ENCODE measurements at regions not wholly inside any gene's neighbourhood (a gene's known extent, or its start where the extent isn't known, plus 50 kb on each side); places are given as distances from the start of the nearest gene placed in this dataset.

DNA sequence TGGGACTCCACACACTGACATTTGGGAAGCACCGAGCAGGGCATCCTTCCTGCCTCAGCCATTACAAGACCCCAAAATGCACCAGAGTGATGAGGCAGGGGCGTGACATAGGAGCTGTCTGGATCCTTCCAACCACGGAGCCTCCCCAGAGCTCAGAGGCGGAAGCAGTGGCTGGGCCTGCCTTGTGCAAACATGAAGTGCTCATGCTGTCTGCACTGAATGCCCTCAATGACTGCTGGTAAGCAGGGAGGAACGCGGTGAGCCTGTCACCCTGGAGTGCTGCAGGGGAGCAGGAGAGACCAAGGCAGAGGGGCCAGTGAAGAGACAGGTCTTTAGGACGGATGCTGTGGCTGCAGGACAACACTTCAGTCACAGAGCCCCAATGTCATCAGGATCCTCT lies 60.2 kb upstream of the HRH2 start:
- Histone ChIP-seq H4K20me1 (ENCODE audit: insufficient read depth) (no peaks in the 10 kb centered on the region), H3K27ac (ENCODE audit: low read depth, low read length) (no peak overlapping the region), H3K79me2 (ENCODE audit: insufficient read depth, low read length) (no peaks in the 10 kb centered on the region), H2AFZ (ENCODE audit: low read depth, low read length, poor library complexity, severe bottlenecking) (no peak overlapping the region), H3K27me3 (ENCODE audit: insufficient read depth, low read length) (peaks cover 6% of the 10 kb centered on the region), H3K4me3 (replicated peaks in 1 of 2; ENCODE audit: low read depth in 1 of 2, low read length in 2 of 2) (no peak overlapping the region), H3K4me1 (ENCODE audit: control insufficient read depth in 1 of 2, insufficient read depth in 2 of 2, low read length in 2 of 2) (no peaks in the 10 kb centered on the region), H3K9ac (ENCODE audit: low read length) (no peak overlapping the region), H3K36me3 (ENCODE audit: control insufficient read depth in 1 of 2, insufficient read depth in 2 of 2, low read length in 2 of 2) (no peaks in the 10 kb centered on the region), H3K4me2 (ENCODE audit: low read length) (no peak overlapping the region), H3K9me3 (ENCODE audit: control insufficient read depth in 1 of 2, insufficient read depth in 1 of 2, low read depth in 1 of 2, low read length in 2 of 2) (no peaks in the 10 kb centered on the region), H3K9me2 (ENCODE audit: insufficient read depth) (no peaks in the 10 kb centered on the region)
- no peak for DNase-seq (ENCODE audit: low read depth, low spot score)
- RAD21 ChIA-PET (ENCODE audit: low non-redundant PET in 1 of 2, low total read pairs in 2 of 2, uncharacterized antibody in 2 of 2, unreplicated experiment in 2 of 2) = no interaction called here
- TF ChIP-seq ZFX (IDR thresholded peaks at IDR 0.05) (no peak), CTCF (IDR thresholded peaks at IDR 0.05 in 2 of 3, conservative IDR thresholded peaks at IDR 0.05 in 1 of 3; ENCODE audit: borderline replicate concordance in 1 of 3, insufficient read depth in 1 of 3, low read depth in 2 of 3, low read length in 2 of 3) (no peak), EGR1 (IDR thresholded peaks at IDR 0.05; ENCODE audit: low read depth) (no peak), TCF7L2 (IDR thresholded peaks at IDR 0.05; ENCODE audit: borderline replicate concordance, extremely low read depth, insufficient read depth, insufficient read length) (no peak), ZNF274 (IDR thresholded peaks at IDR 0.05; ENCODE audit: low read depth, low read length) (no peak), SIN3A (IDR thresholded peaks at IDR 0.05; ENCODE audit: low read depth) (no peak), RAD21 (IDR thresholded peaks at IDR 0.05; ENCODE audit: low read depth) (no peak), MAX (IDR thresholded peaks at IDR 0.05) (no peak), EZH2phosphoT487 (IDR thresholded peaks at IDR 0.05; ENCODE audit: borderline replicate concordance) (no peak), POLR2A (IDR thresholded peaks at IDR 0.05; ENCODE audit: borderline replicate concordance, extremely low read depth, insufficient read depth, insufficient read length) (no peak), CBX3 (IDR thresholded peaks at IDR 0.05; ENCODE audit: low read depth) (no peak), CEBPB (IDR thresholded peaks at IDR 0.05; ENCODE audit: low read depth) (no peak), EZH2 (IDR thresholded peaks at IDR 0.05) (no peak)
- TF ChIP-seq, protein P1, sequence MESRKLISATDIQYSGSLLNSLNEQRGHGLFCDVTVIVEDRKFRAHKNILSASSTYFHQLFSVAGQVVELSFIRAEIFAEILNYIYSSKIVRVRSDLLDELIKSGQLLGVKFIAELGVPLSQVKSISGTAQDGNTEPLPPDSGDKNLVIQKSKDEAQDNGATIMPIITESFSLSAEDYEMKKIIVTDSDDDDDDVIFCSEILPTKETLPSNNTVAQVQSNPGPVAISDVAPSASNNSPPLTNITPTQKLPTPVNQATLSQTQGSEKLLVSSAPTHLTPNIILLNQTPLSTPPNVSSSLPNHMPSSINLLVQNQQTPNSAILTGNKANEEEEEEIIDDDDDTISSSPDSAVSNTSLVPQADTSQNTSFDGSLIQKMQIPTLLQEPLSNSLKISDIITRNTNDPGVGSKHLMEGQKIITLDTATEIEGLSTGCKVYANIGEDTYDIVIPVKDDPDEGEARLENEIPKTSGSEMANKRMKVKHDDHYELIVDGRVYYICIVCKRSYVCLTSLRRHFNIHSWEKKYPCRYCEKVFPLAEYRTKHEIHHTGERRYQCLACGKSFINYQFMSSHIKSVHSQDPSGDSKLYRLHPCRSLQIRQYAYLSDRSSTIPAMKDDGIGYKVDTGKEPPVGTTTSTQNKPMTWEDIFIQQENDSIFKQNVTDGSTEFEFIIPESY (IDR thresholded peaks at IDR 0.05; ENCODE audit: extremely low read depth, insufficient replicate concordance, low read length) = no peak
- TF ChIP-seq, protein P2, sequence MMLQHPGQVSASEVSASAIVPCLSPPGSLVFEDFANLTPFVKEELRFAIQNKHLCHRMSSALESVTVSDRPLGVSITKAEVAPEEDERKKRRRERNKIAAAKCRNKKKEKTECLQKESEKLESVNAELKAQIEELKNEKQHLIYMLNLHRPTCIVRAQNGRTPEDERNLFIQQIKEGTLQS (IDR thresholded peaks at IDR 0.05) = no peak
- intact Hi-C loops (cut with micrococcal nuclease) = no loop called here
- POLR2A ChIA-PET = no interaction called here
- CTCF ChIA-PET = no interaction called here
- ATAC-seq = no peak
- BruUV-seq (replicated peaks) = no TSS peak

All from HCT116 (cell line).